ENCODE measurements at regions not wholly inside any gene's neighbourhood (a gene's known extent, or its start where the extent isn't known, plus 50 kb on each side); places are given as distances from the start of the nearest gene placed in this dataset.

DNA sequence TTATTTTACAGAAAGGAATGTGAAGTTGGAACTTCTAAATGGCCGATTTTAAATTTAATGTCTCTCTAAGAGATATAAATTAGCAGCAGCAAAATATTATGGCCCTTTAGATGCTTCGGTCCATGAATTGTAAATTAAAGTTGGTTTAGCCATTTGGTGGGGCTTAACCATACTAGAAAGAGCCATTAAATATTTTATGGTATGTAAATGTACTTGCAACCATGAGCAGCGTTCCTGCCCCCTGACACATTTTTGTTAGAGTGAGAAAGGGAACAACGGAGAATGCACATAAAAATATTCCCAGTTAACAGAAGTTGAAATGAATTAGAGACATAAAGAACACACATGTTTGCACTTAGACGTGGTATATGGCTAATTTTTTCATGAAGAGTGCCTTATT, 237.9 kb downstream of the MYLK4 start:
- Mint-ChIP-seq H3K36me3 (no peaks in the 10 kb centered on the region), H3K27me3 (peaks cover 35 to 40% of the 10 kb centered on the region in 2 donors), H3K9me3 (no peaks in the 10 kb centered on the region), H3K27ac (no peak overlapping the region), H3K4me1 (no peaks in the 10 kb centered on the region), H3K4me3 (no peak overlapping the region)
- no peaks in the 10 kb centered on the region for H3K36me3 ChIP-seq (ENCODE audit: control insufficient read depth in 2 of 2, extremely low read depth in 1 of 2, insufficient read depth in 1 of 2, low read length in 1 of 2)
- no peaks in the 10 kb centered on the region for H3K9me3 ChIP-seq
- H3K4me3 ChIP-seq (ENCODE audit: control insufficient read depth in 1 of 2, extremely low read depth in 1 of 2, low read length in 1 of 2) = no peak overlapping the region
- no peak for DNase-seq
- ChIA-PET CTCF (no interaction called here), POLR2A (no interaction called here)
- H3K4me1 ChIP-seq (ENCODE audit: control insufficient read depth in 1 of 2, extremely low read depth in 1 of 2, insufficient read depth in 2 of 2, low read length in 2 of 2) = no peaks in the 10 kb centered on the region
- no peak overlapping the region for H3K27ac ChIP-seq (ENCODE audit: low read length)
- no CpG with 5 or more reads among the region's 5 CpGs for WGBS (ENCODE audit: insufficient coverage)
- peaks cover 0 to 10% of the 10 kb centered on the region in 2 experiments for H3K27me3 ChIP-seq (replicated peaks in 1 of 2; ENCODE audit: control insufficient read depth in 2 of 2, extremely low read depth in 1 of 2, insufficient read depth in 2 of 2, low read length in 1 of 2)
- no peak for ATAC-seq (replicated peaks in 1 of 4)

GRCh38 chr6:2510316-2510715, 240.4 kb downstream of the MYLK4 start:
- H3K4me3 ChIP-seq (ENCODE audit: control insufficient read depth in 1 of 2, extremely low read depth in 1 of 2, low read length in 1 of 2) = no peak overlapping the region
- peaks cover 0 to 12% of the 10 kb centered on the region in 2 experiments for H3K27me3 ChIP-seq (replicated peaks in 1 of 2; ENCODE audit: control insufficient read depth in 2 of 2, extremely low read depth in 1 of 2, insufficient read depth in 2 of 2, low read length in 1 of 2)
- no peaks in the 10 kb centered on the region for H3K4me1 ChIP-seq (ENCODE audit: control insufficient read depth in 1 of 2, extremely low read depth in 1 of 2, insufficient read depth in 2 of 2, low read length in 2 of 2)
- ATAC-seq (replicated peaks in 1 of 4) (no peak), DNase-seq (no peak)
- POLR2A ChIA-PET = no interaction called here
- no peak overlapping the region for H3K4me3 Mint-ChIP-seq
- no peak overlapping the region for H3K27ac ChIP-seq (ENCODE audit: low read length)
- H3K9me3 Mint-ChIP-seq = no peaks in the 10 kb centered on the region
- H3K36me3 ChIP-seq (ENCODE audit: control insufficient read depth in 2 of 2, extremely low read depth in 1 of 2, insufficient read depth in 1 of 2, low read length in 1 of 2) = no peaks in the 10 kb centered on the region
- no peak overlapping the region for H3K27ac Mint-ChIP-seq
- H3K4me1 Mint-ChIP-seq = no peaks in the 10 kb centered on the region
- 89% methylated on average over 3 of the region's 13 CpGs for WGBS (ENCODE audit: insufficient coverage)
- no peaks in the 10 kb centered on the region for H3K36me3 Mint-ChIP-seq
- peaks cover 54 to 60% of the 10 kb centered on the region in 2 donors for H3K27me3 Mint-ChIP-seq
- no peaks in the 10 kb centered on the region for H3K9me3 ChIP-seq
- CTCF ChIA-PET = no interaction called here

DNA sequence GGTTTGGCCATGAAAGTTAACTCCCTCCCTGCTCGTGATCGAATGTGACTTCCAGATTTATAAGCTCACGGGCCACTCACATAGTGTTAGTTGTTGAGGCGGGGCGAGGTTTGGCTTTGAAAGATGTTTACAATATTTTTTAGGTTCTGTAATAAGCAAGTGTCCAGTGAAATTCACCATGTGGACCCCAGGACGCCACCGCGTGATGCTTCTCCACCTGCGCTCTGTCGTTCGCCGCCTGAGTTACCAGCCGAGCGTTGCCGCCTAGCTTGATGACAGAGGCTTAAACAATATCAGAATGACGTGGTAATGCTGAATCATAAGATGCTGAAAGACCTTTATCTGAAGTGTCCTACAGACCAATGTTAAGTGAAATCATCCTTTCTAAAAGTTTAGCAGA, 241.0 kb downstream of the MYLK4 start:
- no peaks in the 10 kb centered on the region for H3K36me3 ChIP-seq (ENCODE audit: control insufficient read depth in 2 of 2, extremely low read depth in 1 of 2, insufficient read depth in 1 of 2, low read length in 1 of 2)
- CTCF ChIA-PET = no interaction called here
- H3K4me1 ChIP-seq (ENCODE audit: control insufficient read depth in 1 of 2, extremely low read depth in 1 of 2, insufficient read depth in 2 of 2, low read length in 2 of 2) = no peaks in the 10 kb centered on the region
- no peak for ATAC-seq (replicated peaks in 1 of 4)
- H3K9me3 Mint-ChIP-seq = no peaks in the 10 kb centered on the region
- POLR2A ChIA-PET = no interaction called here
- no peak overlapping the region for H3K27ac Mint-ChIP-seq
- peaks cover 52 to 60% of the 10 kb centered on the region in 2 donors for H3K27me3 Mint-ChIP-seq
- no peaks in the 10 kb centered on the region for H3K9me3 ChIP-seq
- no peaks in the 10 kb centered on the region for H3K36me3 Mint-ChIP-seq
- H3K27ac ChIP-seq (ENCODE audit: low read length) = no peak overlapping the region
- H3K27me3 ChIP-seq (replicated peaks in 1 of 2; ENCODE audit: control insufficient read depth in 2 of 2, extremely low read depth in 1 of 2, insufficient read depth in 2 of 2, low read length in 1 of 2) = peaks cover 0 to 13% of the 10 kb centered on the region in 2 experiments
- H3K4me1 Mint-ChIP-seq = no peaks in the 10 kb centered on the region
- WGBS (ENCODE audit: insufficient coverage) = 100% methylated on average over 13 of the region's 16 CpGs
- DNase-seq = no peak
- no peak overlapping the region for H3K4me3 Mint-ChIP-seq
- no peak overlapping the region for H3K4me3 ChIP-seq (ENCODE audit: control insufficient read depth in 1 of 2, extremely low read depth in 1 of 2, low read length in 1 of 2)

GRCh38 chr6:2508071-2508470, 242.7 kb downstream of the MYLK4 start:
- H3K36me3 ChIP-seq (ENCODE audit: control insufficient read depth in 2 of 2, extremely low read depth in 1 of 2, insufficient read depth in 1 of 2, low read length in 1 of 2) = no peaks in the 10 kb centered on the region
- H3K4me1 ChIP-seq (ENCODE audit: control insufficient read depth in 1 of 2, extremely low read depth in 1 of 2, insufficient read depth in 2 of 2, low read length in 2 of 2) = no peaks in the 10 kb centered on the region
- Mint-ChIP-seq H3K27ac (no peak overlapping the region), H3K4me3 (no peak overlapping the region), H3K9me3 (no peaks in the 10 kb centered on the region), H3K27me3 (peaks cover 48 to 50% of the 10 kb centered on the region in 2 donors), H3K36me3 (no peaks in the 10 kb centered on the region), H3K4me1 (no peaks in the 10 kb centered on the region)
- ATAC-seq (replicated peaks in 1 of 4) = no peak
- WGBS (ENCODE audit: insufficient coverage) = 0% methylated on average over 1 of the region's 3 CpGs
- ChIA-PET CTCF (no interaction called here), POLR2A (no interaction called here)
- no peak for DNase-seq
- no peak overlapping the region for H3K4me3 ChIP-seq (ENCODE audit: control insufficient read depth in 1 of 2, extremely low read depth in 1 of 2, low read length in 1 of 2)
- no peaks in the 10 kb centered on the region for H3K9me3 ChIP-seq
- peaks cover 0 to 10% of the 10 kb centered on the region in 2 experiments for H3K27me3 ChIP-seq (replicated peaks in 1 of 2; ENCODE audit: control insufficient read depth in 2 of 2, extremely low read depth in 1 of 2, insufficient read depth in 2 of 2, low read length in 1 of 2)
- H3K27ac ChIP-seq (ENCODE audit: low read length) = no peak overlapping the region

DNA sequence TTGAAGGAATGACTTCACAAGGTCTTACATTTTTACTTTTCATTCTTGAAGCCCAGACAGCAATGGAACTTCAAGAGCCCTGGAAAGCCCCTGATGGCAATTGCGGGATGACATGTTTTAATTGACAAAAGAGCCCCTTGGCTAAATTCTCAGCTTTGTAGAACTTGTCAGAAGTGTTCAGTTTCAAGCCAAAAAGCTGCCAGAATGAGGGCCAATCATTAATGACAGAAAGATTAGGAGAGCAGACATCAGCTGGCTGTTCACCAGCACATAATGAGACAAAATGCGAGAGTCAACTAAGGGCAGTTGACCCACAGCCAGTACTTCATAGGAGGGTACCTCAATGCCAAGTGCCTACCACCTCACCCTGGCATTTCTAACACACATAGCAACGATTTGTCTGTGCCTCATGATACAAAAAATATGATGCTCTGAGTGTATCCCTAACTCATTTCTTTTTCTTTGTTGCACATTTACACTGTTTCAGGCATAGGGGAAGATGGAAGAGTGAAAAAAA, 243.1 kb downstream of the MYLK4 start:
- H3K4me1 ChIP-seq (ENCODE audit: control insufficient read depth in 1 of 2, extremely low read depth in 1 of 2, insufficient read depth in 2 of 2, low read length in 2 of 2) = no peaks in the 10 kb centered on the region
- no peaks in the 10 kb centered on the region for H3K4me1 Mint-ChIP-seq
- no peaks in the 10 kb centered on the region for H3K9me3 Mint-ChIP-seq
- H3K4me3 Mint-ChIP-seq = no peak overlapping the region
- peaks cover 48 to 52% of the 10 kb centered on the region in 2 donors for H3K27me3 Mint-ChIP-seq
- H3K27ac Mint-ChIP-seq = no peak overlapping the region
- H3K36me3 Mint-ChIP-seq = no peaks in the 10 kb centered on the region
- peaks cover 0 to 10% of the 10 kb centered on the region in 2 experiments for H3K27me3 ChIP-seq (replicated peaks in 1 of 2; ENCODE audit: control insufficient read depth in 2 of 2, extremely low read depth in 1 of 2, insufficient read depth in 2 of 2, low read length in 1 of 2)
- H3K27ac ChIP-seq (ENCODE audit: low read length) = no peak overlapping the region
- WGBS (ENCODE audit: insufficient coverage) = 72% methylated on average over 2 of the region's 3 CpGs
- ChIA-PET POLR2A (no interaction called here), CTCF (no interaction called here)
- DNase-seq = no peak
- H3K36me3 ChIP-seq (ENCODE audit: control insufficient read depth in 2 of 2, extremely low read depth in 1 of 2, insufficient read depth in 1 of 2, low read length in 1 of 2) = no peaks in the 10 kb centered on the region
- no peaks in the 10 kb centered on the region for H3K9me3 ChIP-seq
- no peak for ATAC-seq (replicated peaks in 1 of 4)
- no peak overlapping the region for H3K4me3 ChIP-seq (ENCODE audit: control insufficient read depth in 1 of 2, extremely low read depth in 1 of 2, low read length in 1 of 2)

DNA sequence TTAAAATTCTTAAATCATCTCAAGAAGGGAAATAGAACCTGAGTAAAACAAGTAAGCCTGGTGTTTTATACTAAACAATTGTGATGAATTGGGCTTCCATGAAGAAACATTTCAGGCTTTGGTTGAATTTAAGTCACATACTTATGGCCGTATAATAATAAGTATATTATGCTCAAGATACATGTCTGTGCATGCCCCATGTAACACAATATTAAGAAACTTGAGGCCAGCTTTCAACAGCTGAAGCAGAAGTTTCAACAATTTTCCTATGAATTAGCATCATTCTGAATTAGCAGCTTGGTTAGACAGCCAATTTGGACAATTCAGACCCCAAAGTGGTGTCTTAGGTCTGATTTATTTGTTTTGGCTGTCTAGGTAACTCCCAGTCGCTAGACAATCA, 243.7 kb downstream of the MYLK4 start:
- no peaks in the 10 kb centered on the region for H3K4me1 ChIP-seq (ENCODE audit: control insufficient read depth in 1 of 2, extremely low read depth in 1 of 2, insufficient read depth in 2 of 2, low read length in 2 of 2)
- Mint-ChIP-seq H3K27ac (no peak overlapping the region), H3K4me1 (no peaks in the 10 kb centered on the region), H3K9me3 (no peaks in the 10 kb centered on the region), H3K4me3 (no peak overlapping the region), H3K36me3 (no peaks in the 10 kb centered on the region), H3K27me3 (peaks cover 48 to 52% of the 10 kb centered on the region in 2 donors)
- no peak for ATAC-seq (replicated peaks in 1 of 4)
- no peaks in the 10 kb centered on the region for H3K36me3 ChIP-seq (ENCODE audit: control insufficient read depth in 2 of 2, extremely low read depth in 1 of 2, insufficient read depth in 1 of 2, low read length in 1 of 2)
- no peaks in the 10 kb centered on the region for H3K9me3 ChIP-seq
- H3K27ac ChIP-seq (ENCODE audit: low read length) = no peak overlapping the region
- WGBS (ENCODE audit: insufficient coverage) = 60% methylated on average over 1 of the region's 2 CpGs
- H3K4me3 ChIP-seq (ENCODE audit: control insufficient read depth in 1 of 2, extremely low read depth in 1 of 2, low read length in 1 of 2) = no peak overlapping the region
- ChIA-PET CTCF (no interaction called here), POLR2A (no interaction called here)
- DNase-seq = no peak
- H3K27me3 ChIP-seq (replicated peaks in 1 of 2; ENCODE audit: control insufficient read depth in 2 of 2, extremely low read depth in 1 of 2, insufficient read depth in 2 of 2, low read length in 1 of 2) = peaks cover 0 to 10% of the 10 kb centered on the region in 2 experiments

- Mint-ChIP-seq H3K4me1 (no peaks in the 10 kb centered on the region), H3K27ac (no peak overlapping the region), H3K27me3 (peaks cover 37 to 48% of the 10 kb centered on the region in 2 donors), H3K36me3 (no peaks in the 10 kb centered on the region), H3K9me3 (no peaks in the 10 kb centered on the region), H3K4me3 (peak overlapping the region in 1 of 3 donors; percentile 21)
- ChIA-PET POLR2A (no interaction called here), CTCF (no interaction called here)
- no peak for DNase-seq
- Histone ChIP-seq H3K9me3 (no peaks in the 10 kb centered on the region), H3K27ac (ENCODE audit: low read length) (no peak overlapping the region), H3K4me3 (ENCODE audit: control insufficient read depth in 1 of 2, extremely low read depth in 1 of 2, low read length in 1 of 2) (no peak overlapping the region), H3K36me3 (ENCODE audit: control insufficient read depth in 2 of 2, extremely low read depth in 1 of 2, insufficient read depth in 1 of 2, low read length in 1 of 2) (no peaks in the 10 kb centered on the region), H3K4me1 (ENCODE audit: control insufficient read depth in 1 of 2, extremely low read depth in 1 of 2, insufficient read depth in 2 of 2, low read length in 2 of 2) (no peaks in the 10 kb centered on the region), H3K27me3 (replicated peaks in 1 of 2; ENCODE audit: control insufficient read depth in 2 of 2, extremely low read depth in 1 of 2, insufficient read depth in 2 of 2, low read length in 1 of 2) (peaks cover 0 to 10% of the 10 kb centered on the region in 2 experiments)
- WGBS (ENCODE audit: insufficient coverage) = 54% methylated on average over 8 of the region's 9 CpGs
- ATAC-seq (replicated peaks in 1 of 4) = no peak
Observed at GRCh38 chr6:2505624-2506023, 245.1 kb downstream of the MYLK4 start.
